ENCODE measurements at regions not wholly inside any gene's neighbourhood (a gene's known extent, or its start where the extent isn't known, plus 50 kb on each side); places are given as distances from the start of the nearest gene placed in this dataset.
"Not testable (repeated sequence)": the region's sequence is repeated elsewhere in the genome, so short reads cannot be mapped to it uniquely, and the experiment has no call there.

GRCh38 chr4:12645732-12646131 lies 838.4 kb downstream of the RAB28 start:
- POLR2A ChIA-PET, result no interaction called here
- H3K4me3 ChIP-seq (ENCODE audit: low read length), result no peak overlapping the region
- DNase-seq, result no peak
- Mint-ChIP-seq H3K27ac (no peak overlapping the region), H3K27me3 (no peaks in the 10 kb centered on the region), H3K4me3 (no peak overlapping the region), H3K9me3 (no peaks in the 10 kb centered on the region), H3K4me1 (no peaks in the 10 kb centered on the region), H3K36me3 (no peaks in the 10 kb centered on the region)
- H3K9me3 ChIP-seq (ENCODE audit: low read length), result no peaks in the 10 kb centered on the region
- H3K36me3 ChIP-seq (ENCODE audit: insufficient read depth, low read length), result no peaks in the 10 kb centered on the region
- CTCF ChIA-PET, result no interaction called here
- no peaks in the 10 kb centered on the region for H3K4me1 ChIP-seq (ENCODE audit: insufficient read depth, low read length)
- no peak overlapping the region for H3K27ac ChIP-seq (ENCODE audit: low read depth, low read length)
- H3K27me3 ChIP-seq (ENCODE audit: insufficient read depth, low read length, poor library complexity, severe bottlenecking), result no peaks in the 10 kb centered on the region

- H3K9me3 ChIP-seq (ENCODE audit: low read length), result no peaks in the 10 kb centered on the region
- CTCF ChIA-PET, result no interaction called here
- no peaks in the 10 kb centered on the region for H3K9me3 Mint-ChIP-seq
Measured at GRCh38 chr4:12644261-12644660, 839.9 kb downstream of the RAB28 start.

GRCh38 chr4:12636191-12636590 lies 847.9 kb downstream of the RAB28 start:
- no peak for DNase-seq
- peaks cover 0 to 2% (median 0%) of the 10 kb centered on the region in 5 donors for H3K9me3 Mint-ChIP-seq
- H3K27ac Mint-ChIP-seq, result no peak overlapping the region
- no peaks in the 10 kb centered on the region for H3K9me3 ChIP-seq (ENCODE audit: low read length)
- H3K27me3 Mint-ChIP-seq, result peaks cover 3 to 4% of the 10 kb centered on the region in 2 donors
- H3K4me3 ChIP-seq (ENCODE audit: low read length), result no peak overlapping the region
- POLR2A ChIA-PET, result no interaction called here
- no peaks in the 10 kb centered on the region for H3K4me1 ChIP-seq (ENCODE audit: insufficient read depth, low read length)
- H3K4me1 Mint-ChIP-seq, result no peaks in the 10 kb centered on the region
- H3K36me3 ChIP-seq (ENCODE audit: insufficient read depth, low read length), result no peaks in the 10 kb centered on the region
- no peak overlapping the region for H3K4me3 Mint-ChIP-seq
- H3K27ac ChIP-seq (ENCODE audit: low read depth, low read length), result no peak overlapping the region
- CTCF ChIA-PET, result no interaction called here
- no peaks in the 10 kb centered on the region for H3K36me3 Mint-ChIP-seq
- no peaks in the 10 kb centered on the region for H3K27me3 ChIP-seq (ENCODE audit: insufficient read depth, low read length, poor library complexity, severe bottlenecking)

More at GRCh38 chr4:12644261-12644660, 839.9 kb downstream of the RAB28 start:
- Mint-ChIP-seq H3K4me3 (no peak overlapping the region), H3K4me1 (no peaks in the 10 kb centered on the region), H3K36me3 (no peaks in the 10 kb centered on the region), H3K27me3 (no peaks in the 10 kb centered on the region), H3K27ac (no peak overlapping the region)
- Histone ChIP-seq H3K4me1 (ENCODE audit: insufficient read depth, low read length) (no peaks in the 10 kb centered on the region), H3K36me3 (ENCODE audit: insufficient read depth, low read length) (no peaks in the 10 kb centered on the region), H3K4me3 (ENCODE audit: low read length) (no peak overlapping the region), H3K27me3 (ENCODE audit: insufficient read depth, low read length, poor library complexity, severe bottlenecking) (no peaks in the 10 kb centered on the region), H3K27ac (ENCODE audit: low read depth, low read length) (no peak overlapping the region)
- no peak for DNase-seq
- POLR2A ChIA-PET, result no interaction called here

GRCh38 chr4:12635629-12636028 lies 848.5 kb downstream of the RAB28 start:
- H3K27ac ChIP-seq (ENCODE audit: low read depth, low read length), result no peak overlapping the region
- ChIA-PET CTCF (no interaction called here), POLR2A (no interaction called here)
- no peaks in the 10 kb centered on the region for H3K36me3 ChIP-seq (ENCODE audit: insufficient read depth, low read length)
- Mint-ChIP-seq H3K27ac (no peak overlapping the region), H3K4me3 (no peak overlapping the region), H3K9me3 (peaks cover 0 to 2% (median 0%) of the 10 kb centered on the region in 5 donors), H3K36me3 (no peaks in the 10 kb centered on the region), H3K4me1 (no peaks in the 10 kb centered on the region), H3K27me3 (peaks cover 3 to 4% of the 10 kb centered on the region in 2 donors)
- H3K4me1 ChIP-seq (ENCODE audit: insufficient read depth, low read length), result no peaks in the 10 kb centered on the region
- no peak for DNase-seq
- H3K4me3 ChIP-seq (ENCODE audit: low read length), result no peak overlapping the region
- H3K9me3 ChIP-seq (ENCODE audit: low read length), result no peaks in the 10 kb centered on the region
- H3K27me3 ChIP-seq (ENCODE audit: insufficient read depth, low read length, poor library complexity, severe bottlenecking), result no peaks in the 10 kb centered on the region

- no peaks in the 10 kb centered on the region for H3K4me1 Mint-ChIP-seq
- POLR2A ChIA-PET, result no interaction called here
- Histone ChIP-seq H3K9me3 (ENCODE audit: low read length) (no peaks in the 10 kb centered on the region), H3K4me3 (ENCODE audit: low read length) (no peak overlapping the region), H3K4me1 (ENCODE audit: insufficient read depth, low read length) (no peaks in the 10 kb centered on the region), H3K27ac (ENCODE audit: low read depth, low read length) (no peak overlapping the region), H3K27me3 (ENCODE audit: insufficient read depth, low read length, poor library complexity, severe bottlenecking) (no peaks in the 10 kb centered on the region), H3K36me3 (ENCODE audit: insufficient read depth, low read length) (no peaks in the 10 kb centered on the region)
- peaks cover 0 to 4% (median 0%) of the 10 kb centered on the region in 5 donors for H3K9me3 Mint-ChIP-seq
- no peak overlapping the region for H3K27ac Mint-ChIP-seq
- H3K36me3 Mint-ChIP-seq, result no peaks in the 10 kb centered on the region
- peak; percentile 21 to 68 (median 37) for DNase-seq
- CTCF ChIA-PET, result interaction anchor here (0.7 kb wide), 1 partner anchor 14 kb away, joined by 4 read pairs; no protein-coding TSS in a partner anchor
- H3K4me3 Mint-ChIP-seq, result no peak overlapping the region
- H3K27me3 Mint-ChIP-seq, result peaks cover 4 to 6% of the 10 kb centered on the region in 2 donors
Measured at GRCh38 chr4:12633053-12633651, 851.0 kb downstream of the RAB28 start.

GRCh38 chr4:12615822-12616221 lies 868.3 kb downstream of the RAB28 start:
- Mint-ChIP-seq H3K9me3 (peaks cover 0 to 7% (median 2%) of the 10 kb centered on the region in 5 donors), H3K4me3 (no peak overlapping the region), H3K27ac (no peak overlapping the region), H3K4me1 (no peaks in the 10 kb centered on the region), H3K27me3 (no peaks in the 10 kb centered on the region), H3K36me3 (no peaks in the 10 kb centered on the region)
- no peaks in the 10 kb centered on the region for H3K4me1 ChIP-seq (ENCODE audit: insufficient read depth, low read length)
- H3K36me3 ChIP-seq (ENCODE audit: insufficient read depth, low read length), result no peaks in the 10 kb centered on the region
- no peaks in the 10 kb centered on the region for H3K27me3 ChIP-seq (ENCODE audit: insufficient read depth, low read length, poor library complexity, severe bottlenecking)
- H3K4me3 ChIP-seq (ENCODE audit: low read length), result no peak overlapping the region
- CTCF ChIA-PET, result no interaction called here
- no peak overlapping the region for H3K27ac ChIP-seq (ENCODE audit: low read depth, low read length)
- no peak for DNase-seq
- H3K9me3 ChIP-seq (ENCODE audit: low read length), result no peaks in the 10 kb centered on the region
- POLR2A ChIA-PET, result no interaction called here

- H3K36me3 ChIP-seq (ENCODE audit: insufficient read depth, low read length), result no peaks in the 10 kb centered on the region
- ChIA-PET CTCF (interaction anchor here (1.3 kb wide), 1 partner anchor 19 kb away, joined by 4 read pairs; no protein-coding TSS in a partner anchor), POLR2A (no interaction called here)
- Mint-ChIP-seq H3K27ac (no peak overlapping the region), H3K4me3 (no peak overlapping the region), H3K27me3 (no peaks in the 10 kb centered on the region), H3K9me3 (peaks cover 0 to 7% (median 2%) of the 10 kb centered on the region in 5 donors), H3K4me1 (no peaks in the 10 kb centered on the region), H3K36me3 (no peaks in the 10 kb centered on the region)
- H3K27me3 ChIP-seq (ENCODE audit: insufficient read depth, low read length, poor library complexity, severe bottlenecking), result no peaks in the 10 kb centered on the region
- DNase-seq, result no peak
- H3K27ac ChIP-seq (ENCODE audit: low read depth, low read length), result no peak overlapping the region
- no peaks in the 10 kb centered on the region for H3K4me1 ChIP-seq (ENCODE audit: insufficient read depth, low read length)
- no peaks in the 10 kb centered on the region for H3K9me3 ChIP-seq (ENCODE audit: low read length)
- no peak overlapping the region for H3K4me3 ChIP-seq (ENCODE audit: low read length)
Measured at GRCh38 chr4:12612876-12613275, 871.3 kb downstream of the RAB28 start.

GRCh38 chr4:12609212-12609875 lies 874.8 kb downstream of the RAB28 start:
- H3K27ac ChIP-seq (ENCODE audit: low read depth, low read length); H3K36me3 ChIP-seq (ENCODE audit: insufficient read depth, low read length); H3K27me3 Mint-ChIP-seq; H3K9me3 Mint-ChIP-seq; CTCF ChIA-PET; H3K4me1 ChIP-seq (ENCODE audit: insufficient read depth, low read length); H3K9me3 ChIP-seq (ENCODE audit: low read length); H3K4me3 Mint-ChIP-seq; H3K27ac Mint-ChIP-seq; H3K36me3 Mint-ChIP-seq; H3K27me3 ChIP-seq (ENCODE audit: insufficient read depth, low read length, poor library complexity, severe bottlenecking); DNase-seq; H3K4me3 ChIP-seq (ENCODE audit: low read length); H3K4me1 Mint-ChIP-seq; POLR2A ChIA-PET: not testable (repeated sequence)
